NCI-H2081 treated with DMSO at 0.1 percent for 48 hours (cell line): ENCODE measurements at regions not wholly inside any gene's neighbourhood (a gene's known extent, or its start where the extent isn't known, plus 50 kb on each side); places are given as distances from the start of the nearest gene placed in this dataset.
"Not testable (repeated sequence)": the region's sequence is repeated elsewhere in the genome, so short reads cannot be mapped to it uniquely, and the experiment has no call there.

Experiments used
- DNase-seq: peaks from one replicate; lab custom pipeline; 2025; lab: John Stamatoyannopoulos, UW

DNA sequence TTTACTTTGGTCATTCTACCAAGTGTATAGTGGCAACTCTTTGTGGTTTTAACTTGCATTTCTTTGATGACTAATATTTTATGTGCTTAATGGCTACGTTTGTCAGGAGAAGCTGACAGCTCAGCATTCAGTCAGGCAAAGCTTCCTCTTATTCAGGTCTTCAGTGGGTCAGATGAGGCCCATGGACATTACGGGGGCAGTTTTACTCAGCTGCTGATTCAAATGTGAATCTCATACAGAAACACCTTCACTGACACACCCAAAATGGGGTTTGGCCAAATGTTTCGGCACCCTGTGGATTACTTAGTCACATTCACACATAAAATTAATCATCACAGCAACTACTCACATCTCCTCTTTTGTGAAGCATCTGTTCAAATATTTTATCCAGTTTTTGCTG lies 104.9 kb upstream of the PLD5 start:
- no peak for DNase-seq

DNA sequence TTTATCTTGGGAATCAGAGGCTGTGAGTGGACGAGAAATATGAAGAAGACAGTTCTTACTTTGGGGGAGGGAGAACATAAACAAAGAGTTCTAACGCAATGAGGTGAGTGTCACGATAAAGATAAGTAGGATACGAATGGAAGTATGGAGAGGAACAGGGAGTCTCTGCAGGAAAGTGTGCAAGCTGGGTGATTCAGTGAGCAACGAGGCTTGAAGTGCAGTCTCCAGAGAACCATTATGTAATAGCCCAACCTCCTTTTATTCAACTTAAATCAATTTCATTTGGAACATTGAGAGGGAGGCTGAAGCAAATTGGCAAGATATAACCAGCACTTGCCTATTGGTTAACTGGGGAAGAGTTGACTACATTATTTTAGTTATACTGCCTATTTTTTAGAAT lies 99.3 kb upstream of the PLD5 start:
- DNase-seq, result no peak

DNA sequence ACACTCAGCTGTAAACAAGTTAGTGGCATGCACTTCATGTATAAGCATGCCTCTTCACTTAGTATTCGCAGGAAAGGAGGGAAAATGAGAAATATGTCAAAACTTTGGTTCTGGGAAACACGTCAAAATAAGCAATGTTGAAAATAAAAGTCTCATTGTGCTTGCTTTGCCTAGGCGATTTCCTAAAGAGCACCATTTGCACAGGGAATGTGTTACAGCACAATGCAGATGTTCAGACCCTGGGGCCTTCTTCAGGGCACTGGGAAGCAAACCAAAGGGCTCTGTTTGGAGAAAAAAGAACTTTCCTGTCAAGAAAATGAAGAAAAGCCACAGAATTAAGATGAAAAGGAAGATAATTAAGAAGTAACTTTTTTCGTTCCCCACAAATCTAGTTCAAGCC lies 98.6 kb upstream of the PLD5 start:
- no peak for DNase-seq

DNA sequence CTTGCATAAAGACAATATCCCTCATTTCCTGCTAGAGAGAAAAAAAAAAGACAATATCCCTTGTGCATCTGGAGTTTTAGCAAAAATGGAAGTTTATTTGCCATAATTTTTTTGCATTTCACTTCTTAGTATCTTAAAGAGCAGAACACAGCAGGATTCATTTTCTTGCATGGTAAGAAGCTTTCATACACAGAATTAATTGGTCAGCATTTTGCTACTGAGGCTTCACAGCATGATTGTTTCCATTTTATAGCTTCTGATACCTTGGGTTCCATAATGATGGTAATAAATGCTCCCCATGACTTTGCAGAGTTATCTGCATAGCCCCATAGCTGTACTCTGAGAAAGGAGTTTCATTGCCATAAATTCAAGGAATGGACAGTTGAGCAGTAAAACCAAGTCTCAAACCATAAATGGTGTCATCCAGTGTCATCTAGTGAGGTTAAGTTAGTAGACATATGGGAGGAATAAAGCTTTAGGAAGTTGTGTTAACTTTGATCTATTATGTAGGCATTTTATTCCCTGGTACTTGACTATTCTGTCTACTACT lies 88.8 kb upstream of the PLD5 start:
- no peak for DNase-seq

DNA sequence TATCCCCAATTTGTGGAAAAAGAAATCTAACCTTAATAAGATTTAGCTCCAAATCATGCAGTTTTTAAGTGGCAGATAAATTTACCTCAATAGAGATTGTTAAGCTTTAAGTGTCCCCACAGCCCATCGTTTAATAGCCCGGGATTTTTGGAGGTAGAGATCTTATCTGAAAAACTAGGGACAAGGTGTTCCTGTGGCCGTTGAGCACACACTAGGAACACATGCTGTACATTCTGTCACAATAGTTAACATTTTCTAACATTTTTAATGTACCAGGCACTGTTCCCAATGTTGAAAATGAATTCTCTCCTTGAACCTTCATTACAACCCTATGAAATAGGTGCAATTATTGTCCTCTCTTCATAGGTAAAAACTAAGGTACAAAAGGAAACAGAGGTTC lies 85.7 kb upstream of the PLD5 start:
- DNase-seq, result no peak

DNA sequence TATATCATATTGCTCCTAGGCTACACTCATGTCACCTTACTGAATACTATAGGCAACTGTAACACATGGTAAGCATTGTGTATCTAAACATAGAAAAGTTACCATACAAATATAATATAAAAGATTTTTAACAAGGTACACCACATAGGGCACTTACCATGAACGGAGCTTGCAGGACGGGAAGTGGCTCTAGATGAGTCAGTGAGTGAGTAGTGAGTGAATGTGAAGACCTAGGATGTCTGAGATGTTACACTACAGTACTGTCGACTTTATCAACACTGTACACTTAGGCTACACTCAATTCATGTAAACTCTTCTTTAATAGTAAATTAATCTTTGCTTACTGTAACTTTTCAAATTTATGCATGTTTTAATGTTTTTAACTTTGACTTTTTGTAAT lies 81.0 kb upstream of the PLD5 start:
- DNase-seq, result no peak

DNA sequence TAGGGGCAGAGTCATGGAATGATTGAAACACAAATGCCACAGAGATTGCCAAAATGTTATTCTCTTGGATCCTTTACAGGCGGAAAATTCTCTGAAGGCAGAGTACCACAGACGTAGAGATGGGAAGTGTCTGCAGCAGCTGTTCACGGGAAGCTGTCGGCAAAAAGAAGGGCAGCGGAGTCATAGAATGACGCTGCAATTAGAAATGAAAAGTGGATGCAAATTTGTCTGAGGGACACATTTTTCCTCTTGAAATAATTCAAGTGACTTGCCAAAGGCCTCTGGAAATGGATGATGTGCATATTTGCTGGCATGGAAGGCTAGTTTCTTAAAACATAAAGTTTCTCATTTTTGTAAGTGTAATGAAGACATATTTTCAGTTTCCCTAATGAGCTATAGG lies 77.5 kb upstream of the PLD5 start:
- no peak for DNase-seq

DNA sequence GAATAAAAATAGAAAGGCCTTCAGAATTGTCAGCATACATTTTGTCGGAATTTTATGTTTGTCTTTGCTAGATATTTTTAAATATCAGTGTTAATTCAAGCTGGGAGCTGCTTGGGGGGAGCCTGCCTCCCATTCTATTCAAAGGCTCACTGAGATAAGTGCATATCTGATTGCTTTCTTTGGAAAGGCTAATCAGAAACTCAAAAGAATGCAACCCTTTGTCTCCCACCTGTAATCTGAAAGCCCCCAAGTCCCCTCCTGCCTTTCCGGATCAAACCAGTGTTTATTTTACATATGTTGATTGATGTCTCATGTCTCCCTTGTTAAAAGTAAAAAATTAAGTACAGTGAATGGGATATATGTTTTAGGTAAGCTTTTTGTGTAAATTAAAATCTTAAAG lies 69.3 kb upstream of the PLD5 start:
- DNase-seq, result not testable (repeated sequence)

DNA sequence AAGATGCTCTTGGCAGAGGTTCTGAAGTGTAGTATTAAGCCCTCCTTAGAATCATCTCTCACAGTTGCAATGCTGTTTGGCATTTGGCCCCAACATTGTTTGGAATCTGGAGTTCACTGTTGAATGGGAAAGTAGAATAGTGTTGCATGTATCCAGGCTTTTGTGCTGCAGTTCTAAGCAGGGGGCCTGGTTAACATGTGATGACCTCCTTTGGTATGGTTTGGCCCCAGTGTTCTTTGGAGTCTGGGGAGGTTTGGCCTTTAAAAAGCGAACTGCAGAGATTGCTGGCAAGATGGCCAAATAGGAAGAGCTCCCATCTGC lies 61.8 kb upstream of the PLD5 start:
- DNase-seq, result no peak

DNA sequence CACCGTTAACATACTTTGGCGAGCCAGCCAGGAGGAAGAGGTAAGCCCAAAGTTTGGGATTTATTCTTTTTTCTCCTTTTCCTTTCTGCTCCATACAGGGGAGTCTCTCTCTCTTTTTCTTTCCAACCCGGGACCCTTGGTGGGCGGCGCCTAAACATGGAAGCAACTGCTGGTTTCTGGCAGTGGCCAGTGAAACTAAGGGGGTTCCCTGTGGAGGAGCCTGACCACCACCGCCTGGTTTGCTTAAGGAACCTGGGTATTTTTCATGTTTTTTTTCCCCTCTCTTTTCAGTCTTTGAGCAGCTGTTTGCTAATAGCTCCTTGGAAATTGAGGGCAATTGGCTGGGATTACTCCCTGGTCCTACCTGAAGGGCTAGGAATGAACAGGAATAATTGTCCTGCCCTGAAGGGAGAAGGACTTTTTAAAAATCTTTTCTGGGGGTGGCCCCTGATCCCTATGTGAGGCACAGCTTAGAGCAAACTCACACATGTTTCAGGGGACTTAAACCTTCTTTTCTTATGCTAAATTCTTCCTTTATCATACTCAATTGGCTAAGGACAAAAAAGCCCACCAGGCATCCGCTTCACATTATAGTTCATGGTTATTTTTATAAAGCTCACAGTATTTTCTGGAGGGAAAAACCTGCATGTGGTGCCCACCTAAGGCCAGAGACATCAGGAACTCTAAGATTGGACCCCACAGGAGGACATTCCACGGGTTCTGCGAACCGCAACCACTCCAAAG lies 61.3 kb upstream of the PLD5 start:
- DNase-seq, result no peak

DNA sequence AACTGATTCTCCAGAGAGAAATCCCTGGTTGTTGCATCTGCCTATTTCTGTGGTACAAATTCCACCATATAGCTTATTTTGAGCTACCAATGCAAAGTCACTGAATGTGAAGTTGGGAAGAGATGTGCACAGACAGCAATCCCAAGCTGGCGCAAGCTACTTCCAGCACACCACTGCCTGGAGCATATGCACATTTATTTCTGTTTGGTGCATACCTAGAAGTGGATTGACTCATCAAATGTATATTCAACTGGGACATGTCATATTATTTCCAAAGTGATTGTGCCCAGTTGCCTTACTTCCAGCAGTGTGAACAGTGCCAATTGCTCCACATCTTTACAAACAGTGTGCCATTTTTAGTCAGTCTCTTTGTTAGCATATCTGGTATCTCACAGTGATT lies 58.2 kb upstream of the PLD5 start:
- DNase-seq, result no peak

DNA sequence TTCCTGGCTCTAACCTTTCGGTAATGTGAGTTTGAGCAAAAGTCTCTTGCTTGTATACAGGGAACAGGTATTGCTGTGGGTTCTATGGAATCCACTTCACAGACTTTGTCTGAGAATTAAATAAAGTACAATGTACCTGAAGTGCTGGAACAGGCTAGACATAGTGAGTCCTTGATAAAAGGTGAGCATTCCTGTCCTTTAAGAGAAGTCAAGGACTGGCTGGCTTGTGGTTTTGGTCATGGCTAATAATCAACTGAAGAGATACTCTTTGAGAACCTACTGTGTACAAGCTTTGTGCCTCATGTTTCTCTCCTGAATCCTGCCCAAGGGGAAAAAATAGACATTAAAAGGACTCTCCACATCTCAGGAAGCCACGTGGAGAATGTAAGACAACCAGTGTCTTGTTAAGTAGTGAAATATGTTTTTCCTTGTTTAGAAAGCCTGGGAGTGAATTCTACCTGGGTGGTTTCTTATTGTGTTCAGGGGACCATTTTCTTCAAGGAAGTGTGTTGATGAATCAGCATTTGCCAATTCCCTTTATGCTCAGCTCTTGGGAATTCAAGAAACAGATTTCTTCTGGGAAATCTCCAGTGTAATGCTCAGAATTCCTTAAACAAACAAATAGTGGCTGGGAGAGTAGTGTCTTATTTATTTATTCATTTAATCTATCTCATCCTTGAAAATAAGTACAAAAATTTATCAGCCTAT lies 55.2 kb upstream of the PLD5 start:
- DNase-seq, result no peak
